GM18873 (cell line): ENCODE measurements at regions not wholly inside any gene's neighbourhood (a gene's known extent, or its start where the extent isn't known, plus 50 kb on each side); places are given as distances from the start of the nearest gene placed in this dataset.

ENCODE experiments used
- ATAC-seq: cut with Tn5 transposase; IDR thresholded peaks from one replicate; pipeline ENCODE4 v1.9.1; 2021; ENCODE audit warnings: mild to moderate bottlenecking, moderate library complexity, moderate number of reproducible peaks; ENCODE audit not compliant: unreplicated experiment, low FRiP score

DNA sequence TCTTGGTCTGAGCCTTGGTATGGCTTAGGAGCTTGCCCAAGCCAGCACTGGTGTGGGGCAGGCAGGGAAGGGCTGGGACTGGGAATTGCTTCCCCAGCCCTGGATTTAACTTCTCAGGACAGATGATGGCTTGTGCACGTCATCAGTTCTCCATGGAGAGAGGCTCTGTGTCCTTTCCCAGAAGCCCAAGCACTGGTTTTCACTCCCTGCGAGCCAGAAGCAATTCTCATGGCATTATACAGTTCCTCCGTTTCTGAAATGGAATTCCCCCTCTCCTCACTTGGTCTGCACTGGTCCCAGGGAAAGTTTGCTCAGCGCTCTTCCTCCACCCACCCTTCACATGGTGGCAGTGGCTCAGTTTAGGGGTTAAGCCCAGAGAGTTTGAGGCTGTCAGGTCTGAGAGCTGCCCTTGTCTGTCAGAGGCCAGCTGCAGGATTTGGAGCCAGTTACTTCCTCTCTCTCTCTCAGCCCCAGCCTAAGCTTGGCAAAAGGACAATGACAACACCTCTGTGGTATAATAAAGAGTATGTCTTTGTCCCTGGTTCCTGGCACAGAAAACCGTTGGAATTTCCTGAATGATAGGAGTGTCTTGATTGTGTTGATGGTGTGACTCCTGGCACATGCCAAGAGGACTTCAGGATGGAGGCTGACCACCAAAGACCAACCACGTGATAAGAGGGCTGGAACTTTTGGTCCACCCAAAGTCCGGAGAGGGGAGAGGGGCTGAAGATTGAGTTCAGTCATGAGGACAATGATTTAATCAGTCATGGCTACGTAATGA lies 219.6 kb upstream of the TNRC6C start:
- ATAC-seq, result no peak

GRCh38 chr17:77740481-77740880 lies 218.0 kb upstream of the TNRC6C start:
- no peak for ATAC-seq

GRCh38 chr17:77741109-77741508 lies 217.4 kb upstream of the TNRC6C start:
- no peak for ATAC-seq

- no peak for ATAC-seq
Measured at GRCh38 chr17:77742579-77742978, 215.9 kb upstream of the TNRC6C start.

- no peak for ATAC-seq
Measured at GRCh38 chr17:77744066-77744988, 214.2 kb upstream of the TNRC6C start.

DNA sequence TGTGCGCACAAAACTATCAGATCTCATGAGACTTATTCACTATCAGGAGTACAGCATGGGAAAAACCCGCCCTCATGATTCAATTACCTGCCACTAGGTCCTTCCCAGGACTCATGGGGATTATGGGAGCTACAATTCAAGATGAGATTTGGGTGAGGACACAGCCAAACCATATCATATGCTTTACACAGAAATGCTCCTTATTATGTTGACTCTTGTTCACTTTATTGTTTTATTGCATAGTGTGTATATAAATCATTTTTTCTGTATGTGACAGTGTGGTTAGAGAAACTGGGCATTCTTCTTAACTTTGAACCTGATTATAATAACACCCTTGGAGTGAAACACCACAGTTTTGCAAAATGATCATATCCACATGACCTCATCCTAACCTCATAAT lies 212.8 kb upstream of the TNRC6C start:
- ATAC-seq, result no peak

DNA sequence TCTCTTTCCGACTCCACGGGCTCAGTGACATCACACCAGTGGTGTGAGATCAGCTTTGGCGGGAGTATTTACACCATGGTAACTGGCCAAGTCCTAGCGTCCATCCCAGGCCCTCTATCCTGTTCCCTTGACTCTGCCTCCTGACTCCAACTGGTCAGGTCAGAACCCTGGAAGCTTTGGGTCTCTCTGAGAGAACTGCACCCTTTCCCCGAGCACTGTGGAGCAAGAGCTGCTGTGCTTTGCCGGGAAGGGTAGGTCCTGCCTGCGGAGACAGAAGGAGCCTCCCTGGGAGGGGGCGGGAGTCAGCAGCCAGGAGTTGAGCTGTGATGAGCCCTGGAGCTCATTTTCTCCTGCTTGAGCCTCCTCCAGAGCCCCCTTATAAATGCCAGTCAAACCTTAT lies 212.1 kb upstream of the TNRC6C start:
- no peak for ATAC-seq

GRCh38 chr17:77746896-77747554 lies 211.5 kb upstream of the TNRC6C start:
- no peak for ATAC-seq

- no peak for ATAC-seq
Measured at GRCh38 chr17:77748436-77748835, 210.1 kb upstream of the TNRC6C start.

GRCh38 chr17:77749321-77749751 lies 209.2 kb upstream of the TNRC6C start:
- no peak for ATAC-seq

DNA sequence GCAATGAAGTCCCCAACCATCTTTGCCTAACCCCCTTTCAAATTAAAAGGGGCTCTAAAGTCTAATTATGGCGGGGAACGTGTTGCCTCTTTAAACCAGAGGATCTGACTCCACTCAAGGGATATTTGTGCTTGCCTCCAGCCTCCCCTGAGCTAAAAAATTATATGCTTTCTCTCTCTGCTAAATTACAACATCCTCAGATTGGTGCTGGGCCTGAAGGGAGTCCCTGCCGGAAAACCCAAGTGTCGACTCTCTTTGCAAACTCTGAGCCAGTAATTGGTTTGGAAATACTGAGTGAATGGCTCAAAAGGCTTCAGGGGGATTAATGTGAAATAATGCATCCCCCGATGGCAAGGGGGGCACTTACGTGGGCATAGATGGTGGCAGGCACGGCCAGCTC lies 208.5 kb upstream of the TNRC6C start:
- no peak for ATAC-seq

GRCh38 chr17:77750427-77751043 lies 208.0 kb upstream of the TNRC6C start:
- ATAC-seq, result no peak

- no peak for ATAC-seq
Measured at GRCh38 chr17:77753246-77753645, 205.3 kb upstream of the TNRC6C start.

- no peak for ATAC-seq
Measured at GRCh38 chr17:77753691-77754245, 204.7 kb upstream of the TNRC6C start.

GRCh38 chr17:77754956-77755355 lies 203.5 kb upstream of the TNRC6C start:
- ATAC-seq, result no peak

- no peak for ATAC-seq
Measured at GRCh38 chr17:77755410-77755963, 203.0 kb upstream of the TNRC6C start.

DNA sequence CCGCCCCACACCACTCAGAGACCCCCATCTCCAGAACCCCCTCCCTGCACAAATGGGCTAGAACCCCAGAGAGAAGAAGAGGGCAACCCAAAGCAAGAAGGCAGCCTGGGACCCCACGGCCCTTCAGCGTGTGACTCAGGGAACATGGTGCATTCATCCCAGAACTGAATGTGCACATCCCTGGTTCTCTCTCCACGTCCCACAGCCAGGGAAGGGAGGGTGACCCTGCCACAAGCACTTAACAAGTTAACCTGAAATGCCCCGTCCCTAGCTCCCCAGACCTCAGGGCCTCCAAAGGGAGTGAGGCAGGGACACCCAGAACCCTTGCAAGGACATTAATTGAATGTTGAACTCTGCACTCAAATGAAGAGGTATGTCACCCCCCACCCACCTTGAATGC lies 202.5 kb upstream of the TNRC6C start:
- no peak for ATAC-seq

DNA sequence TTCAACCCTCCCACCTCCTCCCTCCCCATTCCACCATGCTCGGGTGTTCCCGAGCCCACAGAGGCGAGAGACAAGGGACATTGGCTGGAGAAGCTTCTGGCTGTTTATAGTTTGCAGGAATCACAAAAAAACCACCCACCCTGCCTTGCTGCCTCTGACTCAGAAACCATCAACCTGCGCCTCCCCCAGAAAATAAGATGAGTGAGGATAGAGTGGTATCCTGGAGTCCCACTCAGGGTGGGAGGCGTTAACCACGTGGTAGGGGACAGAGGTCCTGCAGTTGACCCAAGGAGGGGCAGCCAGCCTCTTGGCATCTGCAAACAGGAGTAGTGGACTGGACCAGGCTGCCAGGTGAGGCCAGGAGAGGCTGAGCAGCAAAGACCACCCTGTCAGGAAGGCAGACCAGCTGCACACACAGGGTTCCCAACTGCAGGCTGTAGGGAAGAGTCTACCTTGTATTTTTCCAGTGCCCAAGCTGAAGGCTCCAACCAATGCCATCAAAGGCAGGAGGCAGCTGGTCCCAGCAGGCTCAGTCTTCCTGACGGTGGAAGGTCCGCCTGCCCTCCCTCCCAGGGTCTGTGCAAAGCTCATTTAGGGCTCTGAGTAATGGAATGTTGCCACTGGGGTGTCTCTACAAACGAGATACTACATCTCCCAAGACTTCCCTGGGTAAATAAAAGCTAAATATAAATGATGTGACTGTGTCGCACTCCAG lies 201.5 kb upstream of the TNRC6C start:
- no peak for ATAC-seq

DNA sequence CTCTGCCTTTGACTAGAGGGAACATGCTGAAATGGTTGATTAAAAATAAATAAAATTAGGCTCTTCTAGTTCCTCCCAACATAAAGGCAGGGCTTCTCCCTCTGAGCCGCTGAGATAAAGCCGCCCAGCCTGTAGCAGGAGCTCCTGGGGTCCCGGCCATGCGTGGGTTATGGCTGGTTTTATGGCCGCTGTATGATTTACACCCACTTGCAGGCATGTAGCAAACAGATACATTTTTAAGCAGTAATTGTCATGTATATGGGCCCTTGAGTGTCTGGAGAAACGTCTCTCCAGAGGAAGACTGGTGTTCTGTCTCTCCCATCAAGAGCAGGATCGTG lies 201.0 kb upstream of the TNRC6C start:
- ATAC-seq, result no peak

DNA sequence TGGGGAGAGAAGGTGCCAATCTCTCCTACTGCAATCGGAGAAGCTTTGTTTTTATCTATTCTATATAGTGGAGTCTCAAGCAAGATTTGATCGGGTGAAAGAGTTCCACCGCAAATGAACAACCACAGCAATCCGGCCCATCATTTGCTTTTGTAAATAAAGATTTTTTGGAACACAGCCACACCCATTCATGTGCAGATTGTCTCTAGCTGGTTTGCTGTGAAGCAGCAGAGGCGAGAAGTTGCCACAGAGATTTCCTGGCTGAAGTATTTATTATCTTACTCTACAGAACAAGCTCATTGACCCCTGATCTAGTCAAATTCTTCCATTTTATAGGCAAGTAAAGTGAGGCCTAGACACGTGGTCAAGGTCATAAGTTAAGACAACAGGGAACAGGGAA lies 195.5 kb upstream of the TNRC6C start:
- no peak for ATAC-seq
